ENCODE measurements at regions not wholly inside any gene's neighbourhood (a gene's known extent, or its start where the extent isn't known, plus 50 kb on each side); places are given as distances from the start of the nearest gene placed in this dataset.

DNA sequence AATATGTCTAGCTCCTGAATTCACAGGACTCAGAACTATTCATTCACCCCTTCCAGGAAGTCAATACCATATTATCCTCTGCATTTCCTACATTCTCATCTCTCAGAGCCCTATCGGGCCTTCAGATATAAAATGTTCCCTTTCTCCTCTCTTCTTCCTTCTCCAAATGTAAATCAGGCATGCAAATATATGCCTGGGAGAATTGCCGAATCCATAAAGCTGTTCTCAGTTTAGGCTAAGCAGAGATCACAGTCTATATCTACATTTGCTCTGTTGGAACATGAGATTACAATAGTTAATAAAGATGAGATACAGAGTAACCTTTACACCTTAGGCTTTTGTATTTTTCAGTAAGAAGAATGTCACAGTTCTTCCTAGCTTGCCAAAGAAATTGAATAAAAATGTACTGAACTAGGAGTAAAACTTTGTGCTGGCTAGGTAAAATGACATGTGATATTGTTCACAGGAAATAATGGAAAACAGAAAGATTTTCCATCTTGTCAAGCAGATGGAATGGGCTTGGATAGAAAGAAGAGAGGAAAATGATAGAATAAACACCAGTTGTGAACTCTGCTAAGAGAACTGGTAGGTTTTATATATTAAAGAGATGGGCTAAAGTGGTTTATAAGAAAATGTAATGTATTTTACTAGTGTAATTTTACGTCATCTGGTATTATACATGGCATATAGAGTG, 161.5 kb downstream of the NRIP1 start:
- no peak overlapping the region for H3K27ac ChIP-seq
- no peak for DNase-seq (ENCODE audit: low read depth, low spot score)
- TF ChIP-seq EZH2 (IDR thresholded peaks at IDR 0.05) (no peak), FOXP2 (optimal IDR thresholded peaks at IDR 0.05; ENCODE audit: control extremely low read depth, extremely low read length, insufficient read depth) (no peak), POLR2AphosphoS5 (IDR thresholded peaks at IDR 0.05; ENCODE audit: borderline replicate concordance, low read depth, low read length) (no peak)

GRCh38 chr21:14901482-14901958, 163.3 kb downstream of the NRIP1 start:
- no peaks in the 10 kb centered on the region for H3K9me3 ChIP-seq (ENCODE audit: low read depth, low read length)
- H3K9ac ChIP-seq (ENCODE audit: insufficient read length), result no peak overlapping the region
- DNase-seq (ENCODE audit: low read depth, low spot score), result no peak
- no peaks in the 10 kb centered on the region for H3K36me3 ChIP-seq (ENCODE audit: insufficient read depth, low read length)
- H3K27ac ChIP-seq, result no peak overlapping the region
- H3K4me3 ChIP-seq, result no peak overlapping the region
- TF ChIP-seq EZH2 (IDR thresholded peaks at IDR 0.05) (no peak), POLR2AphosphoS5 (IDR thresholded peaks at IDR 0.05; ENCODE audit: borderline replicate concordance, low read depth, low read length) (no peak), FOXP2 (optimal IDR thresholded peaks at IDR 0.05; ENCODE audit: control extremely low read depth, extremely low read length, insufficient read depth) (no peak)

More for the DNA sequence above, 161.5 kb downstream of the NRIP1 start:
- Histone ChIP-seq H3K36me3 (ENCODE audit: insufficient read depth, low read length) (no peaks in the 10 kb centered on the region), H3K9me3 (ENCODE audit: low read depth, low read length) (no peaks in the 10 kb centered on the region), H3K4me3 (no peak overlapping the region), H3K9ac (ENCODE audit: insufficient read length) (no peak overlapping the region)

DNA sequence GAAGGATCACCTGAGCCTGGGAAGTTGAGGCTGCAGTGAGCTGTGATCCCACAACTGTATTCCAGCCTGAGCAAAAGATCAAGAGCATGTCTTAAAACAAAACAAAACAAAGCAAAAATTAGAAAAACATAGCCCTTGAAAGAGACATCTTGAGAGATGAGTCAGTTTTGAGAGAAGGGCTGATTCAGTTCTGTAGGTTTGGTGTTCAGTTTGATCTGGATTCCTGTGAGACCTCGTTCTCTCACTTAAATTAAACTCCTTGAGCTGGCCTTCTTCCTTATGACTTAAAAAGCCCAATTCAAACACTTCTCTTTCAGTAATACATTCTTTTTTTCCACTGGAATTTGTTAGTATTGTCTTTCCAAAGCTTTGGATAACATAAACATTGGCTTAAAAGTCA, 164.2 kb downstream of the NRIP1 start:
- Histone ChIP-seq H3K9ac (ENCODE audit: insufficient read length) (no peak overlapping the region), H3K4me3 (no peak overlapping the region), H3K9me3 (ENCODE audit: low read depth, low read length) (no peaks in the 10 kb centered on the region), H3K27ac (no peak overlapping the region), H3K36me3 (ENCODE audit: insufficient read depth, low read length) (no peaks in the 10 kb centered on the region)
- no peak for DNase-seq (ENCODE audit: low read depth, low spot score)
- no peak for TF ChIP-seq FOXP2 (optimal IDR thresholded peaks at IDR 0.05; ENCODE audit: control extremely low read depth, extremely low read length, insufficient read depth)
- no peak for TF ChIP-seq EZH2 (IDR thresholded peaks at IDR 0.05)
- TF ChIP-seq POLR2AphosphoS5 (IDR thresholded peaks at IDR 0.05; ENCODE audit: borderline replicate concordance, low read depth, low read length), result no peak

DNA sequence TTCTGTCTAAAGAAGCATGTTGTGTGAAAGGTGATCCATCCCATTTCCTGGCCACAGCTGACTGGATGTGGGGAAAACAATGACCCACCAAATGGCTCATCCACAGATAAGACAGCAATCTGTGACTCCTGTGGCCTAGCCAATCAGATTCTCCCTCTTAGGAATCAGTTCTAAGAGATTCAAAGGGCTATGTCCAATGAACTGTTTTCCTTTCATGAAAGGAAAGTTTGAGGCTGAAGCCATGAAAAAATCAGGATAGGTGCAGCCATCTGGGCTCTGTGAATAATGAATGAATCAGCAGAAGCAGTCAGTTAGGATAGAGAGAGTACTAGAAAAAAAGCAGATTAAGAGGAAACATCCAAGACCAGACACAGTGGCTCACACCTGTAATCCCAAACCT, 164.7 kb downstream of the NRIP1 start:
- H3K9ac ChIP-seq (ENCODE audit: insufficient read length), result no peak overlapping the region
- H3K4me3 ChIP-seq, result no peak overlapping the region
- no peaks in the 10 kb centered on the region for H3K9me3 ChIP-seq (ENCODE audit: low read depth, low read length)
- TF ChIP-seq EZH2 (IDR thresholded peaks at IDR 0.05) (no peak), POLR2AphosphoS5 (IDR thresholded peaks at IDR 0.05; ENCODE audit: borderline replicate concordance, low read depth, low read length) (no peak), FOXP2 (optimal IDR thresholded peaks at IDR 0.05; ENCODE audit: control extremely low read depth, extremely low read length, insufficient read depth) (no peak)
- DNase-seq (ENCODE audit: low read depth, low spot score), result no peak
- no peaks in the 10 kb centered on the region for H3K36me3 ChIP-seq (ENCODE audit: insufficient read depth, low read length)
- H3K27ac ChIP-seq, result no peak overlapping the region

DNA sequence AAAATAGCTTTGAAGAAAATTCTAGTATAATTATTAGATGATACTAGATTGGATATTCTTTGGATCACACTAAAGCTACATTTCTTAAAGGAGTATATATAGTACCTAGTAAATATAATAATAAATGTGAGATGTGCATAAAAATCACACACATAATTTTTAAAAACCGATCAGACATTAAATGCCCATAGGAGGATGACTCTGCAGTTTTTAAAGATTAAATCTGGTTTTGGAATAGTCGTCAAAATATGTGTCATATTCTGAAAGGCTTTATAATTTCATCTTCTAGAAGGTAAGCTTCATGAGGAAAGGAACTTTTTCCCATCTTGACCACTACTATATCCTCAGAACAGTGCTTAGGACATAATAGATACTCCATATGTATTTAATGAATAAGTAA, 169.0 kb downstream of the NRIP1 start:
- DNase-seq (ENCODE audit: low read depth, low spot score), result no peak
- H3K9ac ChIP-seq (ENCODE audit: insufficient read length), result no peak overlapping the region
- no peak overlapping the region for H3K27ac ChIP-seq
- H3K9me3 ChIP-seq (ENCODE audit: low read depth, low read length), result no peaks in the 10 kb centered on the region
- no peak for TF ChIP-seq FOXP2 (optimal IDR thresholded peaks at IDR 0.05; ENCODE audit: control extremely low read depth, extremely low read length, insufficient read depth)
- no peak for TF ChIP-seq EZH2 (IDR thresholded peaks at IDR 0.05)
- no peak for TF ChIP-seq POLR2AphosphoS5 (IDR thresholded peaks at IDR 0.05; ENCODE audit: borderline replicate concordance, low read depth, low read length)
- no peaks in the 10 kb centered on the region for H3K36me3 ChIP-seq (ENCODE audit: insufficient read depth, low read length)
- no peak overlapping the region for H3K4me3 ChIP-seq

DNA sequence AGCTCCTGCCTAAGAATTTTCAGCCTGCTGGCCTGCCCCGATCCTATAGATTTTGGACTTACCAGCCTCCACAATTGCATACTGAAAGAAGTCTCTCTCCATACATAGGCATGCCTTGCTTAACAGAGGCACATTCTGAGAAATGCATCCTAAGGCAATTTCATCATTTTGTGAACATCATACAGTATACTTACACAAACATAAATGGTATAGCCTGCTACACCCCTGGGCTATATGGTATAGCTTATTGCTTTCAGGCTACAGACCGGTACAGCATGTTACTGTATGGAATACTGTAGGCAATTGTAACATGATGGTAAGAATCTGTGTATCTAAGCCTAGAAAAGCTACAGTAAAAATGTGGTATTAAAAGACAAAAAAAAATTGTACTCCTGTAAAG, 174.7 kb downstream of the NRIP1 start:
- Histone ChIP-seq H3K9ac (ENCODE audit: insufficient read length) (no peak overlapping the region), H3K36me3 (ENCODE audit: insufficient read depth, low read length) (no peaks in the 10 kb centered on the region), H3K4me3 (no peak overlapping the region), H3K27ac (no peak overlapping the region), H3K9me3 (ENCODE audit: low read depth, low read length) (no peaks in the 10 kb centered on the region)
- no peak for DNase-seq (ENCODE audit: low read depth, low spot score)
- TF ChIP-seq POLR2AphosphoS5 (IDR thresholded peaks at IDR 0.05; ENCODE audit: borderline replicate concordance, low read depth, low read length) (no peak), EZH2 (IDR thresholded peaks at IDR 0.05) (no peak), FOXP2 (optimal IDR thresholded peaks at IDR 0.05; ENCODE audit: control extremely low read depth, extremely low read length, insufficient read depth) (no peak)

- Histone ChIP-seq H3K4me3 (no peak overlapping the region), H3K9ac (ENCODE audit: insufficient read length) (no peak overlapping the region), H3K9me3 (ENCODE audit: low read depth, low read length) (no peaks in the 10 kb centered on the region), H3K36me3 (ENCODE audit: insufficient read depth, low read length) (no peaks in the 10 kb centered on the region), H3K27ac (no peak overlapping the region)
- DNase-seq (ENCODE audit: low read depth, low spot score), result no peak
- no peak for TF ChIP-seq FOXP2 (optimal IDR thresholded peaks at IDR 0.05; ENCODE audit: control extremely low read depth, extremely low read length, insufficient read depth)
- no peak for TF ChIP-seq POLR2AphosphoS5 (IDR thresholded peaks at IDR 0.05; ENCODE audit: borderline replicate concordance, low read depth, low read length)
- TF ChIP-seq EZH2 (IDR thresholded peaks at IDR 0.05), result no peak
Measured at GRCh38 chr21:14889080-14889810, 175.6 kb downstream of the NRIP1 start.

- DNase-seq (ENCODE audit: low read depth, low spot score), result no peak
- H3K27ac ChIP-seq, result no peak overlapping the region
- no peaks in the 10 kb centered on the region for H3K9me3 ChIP-seq (ENCODE audit: low read depth, low read length)
- TF ChIP-seq EZH2 (IDR thresholded peaks at IDR 0.05), result no peak
- no peak for TF ChIP-seq POLR2AphosphoS5 (IDR thresholded peaks at IDR 0.05; ENCODE audit: borderline replicate concordance, low read depth, low read length)
- TF ChIP-seq FOXP2 (optimal IDR thresholded peaks at IDR 0.05; ENCODE audit: control extremely low read depth, extremely low read length, insufficient read depth), result no peak
- no peak overlapping the region for H3K4me3 ChIP-seq
- no peaks in the 10 kb centered on the region for H3K36me3 ChIP-seq (ENCODE audit: insufficient read depth, low read length)
- no peak overlapping the region for H3K9ac ChIP-seq (ENCODE audit: insufficient read length)
Measured at GRCh38 chr21:14888202-14888601, 176.6 kb downstream of the NRIP1 start.
